ENCODE measurements at regions not wholly inside any gene's neighbourhood (a gene's known extent, or its start where the extent isn't known, plus 50 kb on each side); places are given as distances from the start of the nearest gene placed in this dataset.

DNA sequence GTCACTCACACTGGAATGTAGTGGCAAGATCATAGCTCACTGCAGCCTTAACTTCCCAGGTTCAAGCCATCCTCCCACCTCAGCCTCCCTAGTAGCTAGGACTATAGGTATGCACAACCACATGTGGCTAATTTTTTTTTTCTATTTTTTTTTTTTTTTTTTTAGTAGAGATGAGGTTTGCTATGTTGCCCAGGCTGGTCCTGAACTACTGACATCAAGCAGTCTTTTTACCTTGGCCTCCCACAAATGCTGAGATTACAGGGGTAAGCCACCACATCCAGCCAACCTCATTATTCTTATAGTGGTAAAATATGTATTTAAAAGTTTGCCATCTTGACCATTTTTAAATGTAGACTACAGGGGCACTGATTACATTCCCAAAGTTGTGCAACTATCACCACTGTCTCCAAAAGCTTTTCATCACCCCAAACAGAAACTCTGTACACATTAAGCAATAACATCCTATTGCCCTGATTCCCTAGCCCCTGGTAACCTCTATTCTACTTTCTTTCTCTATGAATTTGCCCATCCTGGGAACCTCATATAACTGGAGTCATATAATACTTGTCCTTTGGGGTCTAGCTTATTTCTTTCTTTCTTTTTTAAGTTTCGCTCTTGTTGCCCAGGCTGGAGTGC is 268.0 kb upstream of the JARID2 start:
- no peaks in the 10 kb centered on the region for H3K79me2 ChIP-seq (ENCODE audit: control insufficient read depth, insufficient read depth, low read length)
- peak in 1 of 2 donors; percentile 24 for DNase-seq (ENCODE audit: low read depth in 2 of 2)
- H3K27me3 ChIP-seq (ENCODE audit: control insufficient read depth, insufficient read depth, low read length) = no peaks in the 10 kb centered on the region
- TF ChIP-seq EZH2 (IDR thresholded peaks at IDR 0.05; ENCODE audit: low read length, missing control alignments) = no peak
- TF ChIP-seq CTCF (conservative IDR thresholded peaks at IDR 0.05 in 1 of 2, IDR thresholded peaks at IDR 0.05 in 1 of 2; ENCODE audit: low read depth in 1 of 2, low read length in 2 of 2) = no peak
- H3K9me3 ChIP-seq (ENCODE audit: control insufficient read depth, insufficient read depth, low read depth, low read length) = no peaks in the 10 kb centered on the region
- no peaks in the 10 kb centered on the region for H3K4me1 ChIP-seq (ENCODE audit: control insufficient read depth, extremely low read depth, insufficient read depth, low read length)
- no peak overlapping the region for H3K4me3 ChIP-seq (replicated peaks in 1 of 4; ENCODE audit: control extremely low read depth in 1 of 4, insufficient read depth in 1 of 4, low read depth in 3 of 4, low read length in 4 of 4)
- no peak overlapping the region for H2AFZ ChIP-seq (ENCODE audit: low read length)
- no peaks in the 10 kb centered on the region for H3K36me3 ChIP-seq (ENCODE audit: control insufficient read depth, insufficient read depth, low read length)
- H3K9ac ChIP-seq (ENCODE audit: insufficient read depth, low read length) = no peak overlapping the region
- H3K4me2 ChIP-seq (ENCODE audit: extremely low read depth, insufficient read depth, low read length) = no peak overlapping the region
- no peaks in the 10 kb centered on the region for H4K20me1 ChIP-seq (ENCODE audit: control insufficient read depth, extremely low read depth, insufficient read depth, low read length)
- H3K27ac ChIP-seq (ENCODE audit: insufficient read depth, low read length) = no peak overlapping the region

DNA sequence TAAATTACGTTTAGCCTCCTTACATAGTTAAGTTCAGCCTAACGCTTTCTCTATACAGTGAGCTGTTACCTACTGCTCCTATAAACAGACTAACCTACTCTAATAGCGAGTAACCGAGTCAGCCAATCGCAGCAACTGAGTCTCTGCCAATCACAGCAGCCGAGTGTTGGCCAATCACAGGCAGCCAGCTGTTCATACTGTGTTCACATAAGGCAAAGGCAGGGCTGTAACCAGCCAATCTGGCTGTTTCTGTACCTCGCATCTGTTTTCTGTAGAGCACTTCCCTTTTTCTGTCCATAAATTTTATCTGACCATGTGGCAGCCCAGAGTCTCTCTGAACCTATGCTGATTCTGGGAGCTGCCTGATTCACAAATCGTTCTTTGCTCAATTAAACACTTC is 263.9 kb upstream of the JARID2 start:
- Histone ChIP-seq H3K27ac (ENCODE audit: insufficient read depth, low read length) (no peak overlapping the region), H2AFZ (ENCODE audit: low read length) (no peak overlapping the region), H3K79me2 (ENCODE audit: control insufficient read depth, insufficient read depth, low read length) (no peaks in the 10 kb centered on the region), H3K27me3 (ENCODE audit: control insufficient read depth, insufficient read depth, low read length) (no peaks in the 10 kb centered on the region), H3K4me2 (ENCODE audit: extremely low read depth, insufficient read depth, low read length) (no peak overlapping the region), H3K4me3 (replicated peaks in 1 of 4; ENCODE audit: control extremely low read depth in 1 of 4, insufficient read depth in 1 of 4, low read depth in 3 of 4, low read length in 4 of 4) (no peak overlapping the region), H3K4me1 (ENCODE audit: control insufficient read depth, extremely low read depth, insufficient read depth, low read length) (no peaks in the 10 kb centered on the region), H4K20me1 (ENCODE audit: control insufficient read depth, extremely low read depth, insufficient read depth, low read length) (no peaks in the 10 kb centered on the region), H3K9ac (ENCODE audit: insufficient read depth, low read length) (no peak overlapping the region), H3K36me3 (ENCODE audit: control insufficient read depth, insufficient read depth, low read length) (no peaks in the 10 kb centered on the region), H3K9me3 (ENCODE audit: control insufficient read depth, insufficient read depth, low read depth, low read length) (no peaks in the 10 kb centered on the region)
- no peak for TF ChIP-seq CTCF (conservative IDR thresholded peaks at IDR 0.05 in 1 of 2, IDR thresholded peaks at IDR 0.05 in 1 of 2; ENCODE audit: low read depth in 1 of 2, low read length in 2 of 2)
- no peak for TF ChIP-seq EZH2 (IDR thresholded peaks at IDR 0.05; ENCODE audit: low read length, missing control alignments)
- no peak for DNase-seq (ENCODE audit: low read depth in 2 of 2)

DNA sequence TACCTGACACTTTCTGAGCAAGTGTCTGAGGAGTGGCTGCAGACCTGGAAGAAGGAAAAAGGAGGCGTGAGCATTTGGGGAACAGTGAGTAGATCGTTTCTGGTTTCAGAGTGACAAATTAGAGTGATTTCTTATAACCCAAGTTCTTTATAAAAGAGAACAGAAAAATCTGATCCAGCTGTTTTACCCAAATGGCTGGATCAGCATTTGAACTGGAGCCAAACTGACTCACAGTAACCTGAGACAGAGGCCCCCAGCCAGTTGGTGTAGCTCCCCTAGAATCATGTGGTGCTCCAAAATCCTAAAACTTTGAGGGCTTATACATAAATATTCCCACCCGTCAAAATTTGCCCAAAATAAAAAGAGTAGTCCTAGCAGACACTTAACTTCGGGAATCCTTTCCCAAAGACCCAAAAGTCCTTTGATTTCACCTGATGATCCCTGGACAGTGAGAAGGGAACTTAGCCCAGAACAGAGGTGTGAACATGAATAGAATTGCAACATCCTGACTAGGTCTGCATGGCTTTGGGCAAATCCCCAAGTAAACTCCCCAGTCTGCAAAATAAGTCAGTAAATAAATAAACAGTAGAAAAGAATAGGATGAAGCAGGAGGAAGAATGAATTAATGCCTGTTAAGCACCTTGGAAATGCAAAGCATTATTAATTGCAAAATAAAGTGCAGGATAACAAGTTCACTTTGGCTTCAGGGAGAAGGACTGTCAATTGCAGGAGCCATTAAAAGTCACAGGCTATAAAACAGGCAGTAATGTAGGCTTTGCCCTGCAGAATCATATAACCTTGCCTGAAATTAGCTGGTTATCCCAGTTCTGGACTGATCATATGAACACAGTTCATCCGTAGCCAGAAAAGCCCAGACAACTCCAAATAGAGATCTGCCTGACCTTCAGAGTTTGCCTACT is 262.0 kb upstream of the JARID2 start:
- H3K27ac ChIP-seq (ENCODE audit: insufficient read depth, low read length) = no peak overlapping the region
- peak in 1 of 2 donors; percentile 45 for DNase-seq (ENCODE audit: low read depth in 2 of 2)
- H3K4me3 ChIP-seq (replicated peaks in 1 of 4; ENCODE audit: control extremely low read depth in 1 of 4, insufficient read depth in 1 of 4, low read depth in 3 of 4, low read length in 4 of 4) = no peak overlapping the region
- H3K4me1 ChIP-seq (ENCODE audit: control insufficient read depth, extremely low read depth, insufficient read depth, low read length) = no peaks in the 10 kb centered on the region
- H4K20me1 ChIP-seq (ENCODE audit: control insufficient read depth, extremely low read depth, insufficient read depth, low read length) = no peaks in the 10 kb centered on the region
- TF ChIP-seq EZH2 (IDR thresholded peaks at IDR 0.05; ENCODE audit: low read length, missing control alignments) = no peak
- no peak for TF ChIP-seq CTCF (conservative IDR thresholded peaks at IDR 0.05 in 1 of 2, IDR thresholded peaks at IDR 0.05 in 1 of 2; ENCODE audit: low read depth in 1 of 2, low read length in 2 of 2)
- no peak overlapping the region for H2AFZ ChIP-seq (ENCODE audit: low read length)
- H3K4me2 ChIP-seq (ENCODE audit: extremely low read depth, insufficient read depth, low read length) = no peak overlapping the region
- H3K27me3 ChIP-seq (ENCODE audit: control insufficient read depth, insufficient read depth, low read length) = no peaks in the 10 kb centered on the region
- no peaks in the 10 kb centered on the region for H3K36me3 ChIP-seq (ENCODE audit: control insufficient read depth, insufficient read depth, low read length)
- H3K79me2 ChIP-seq (ENCODE audit: control insufficient read depth, insufficient read depth, low read length) = no peaks in the 10 kb centered on the region
- no peaks in the 10 kb centered on the region for H3K9me3 ChIP-seq (ENCODE audit: control insufficient read depth, insufficient read depth, low read depth, low read length)
- no peak overlapping the region for H3K9ac ChIP-seq (ENCODE audit: insufficient read depth, low read length)
